Kidney tubule cell (primary cell): ENCODE measurements at regions not wholly inside any gene's neighbourhood (a gene's known extent, or its start where the extent isn't known, plus 50 kb on each side); places are given as distances from the start of the nearest gene placed in this dataset.

Source experiments
- DNase-seq: peaks from one replicate; pipeline ENCODE4 v3.0.0-alpha.2; 2018; ENCODE audit warnings: low spot score

DNA sequence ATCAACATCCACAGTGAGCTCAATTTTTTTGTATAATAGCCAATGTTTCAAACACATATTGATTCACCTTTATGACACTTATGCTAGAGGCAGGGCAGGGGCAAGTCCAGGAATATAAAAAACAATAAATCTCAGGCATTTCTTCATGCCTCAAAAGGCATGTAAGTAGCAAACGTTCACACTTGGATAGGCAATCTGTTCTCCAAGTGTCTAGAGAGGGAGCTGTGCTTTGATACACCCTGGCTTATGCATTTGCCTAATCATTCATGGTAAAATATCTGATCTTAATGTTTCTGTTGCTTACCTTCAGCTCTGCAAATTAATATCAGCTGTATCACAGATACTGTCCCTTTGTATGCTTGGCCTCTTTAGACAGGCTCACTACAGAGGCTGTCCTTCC is 464.5 kb upstream of the SETBP1 start:
- DNase-seq, result no peak

DNA sequence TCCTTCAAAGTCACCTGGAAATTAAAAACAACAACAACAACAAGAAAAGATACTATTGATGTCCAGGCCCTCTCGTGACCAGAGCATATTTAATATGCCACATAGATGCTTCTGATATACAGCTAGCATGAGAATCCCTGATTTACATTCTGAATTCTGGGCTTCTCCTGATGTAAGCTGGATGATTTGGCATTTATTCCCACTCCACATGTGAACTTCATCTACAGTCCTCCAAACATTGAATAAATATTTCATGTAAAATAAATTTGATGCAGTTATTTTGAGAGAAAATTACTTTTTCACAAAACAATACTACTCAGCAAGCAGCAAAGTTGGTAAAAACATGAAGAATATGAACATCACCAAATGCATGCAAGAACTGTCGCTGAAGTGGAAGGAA is 453.2 kb upstream of the SETBP1 start:
- DNase-seq, result no peak

DNA sequence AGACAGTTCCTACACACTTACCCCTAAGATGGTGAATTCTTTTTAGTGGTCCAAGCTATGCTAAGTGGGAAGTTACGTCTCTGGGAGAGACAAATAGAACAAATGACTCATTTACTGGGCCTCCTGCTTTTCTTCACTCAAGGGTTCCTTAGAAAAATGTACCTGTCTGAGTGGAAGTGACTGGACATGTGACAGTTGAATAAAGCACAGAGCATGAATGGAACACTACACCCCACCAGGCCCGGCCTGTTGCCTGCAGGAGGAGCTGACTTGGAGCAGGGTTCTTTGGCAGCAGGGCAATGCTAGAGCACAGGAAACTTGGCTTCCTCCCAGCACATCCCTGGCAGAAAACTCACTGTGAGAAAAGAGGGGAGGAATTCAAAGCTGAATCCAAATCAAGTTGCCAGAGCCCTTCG is 451.0 kb upstream of the SETBP1 start:
- peak; percentile 60 for DNase-seq

DNA sequence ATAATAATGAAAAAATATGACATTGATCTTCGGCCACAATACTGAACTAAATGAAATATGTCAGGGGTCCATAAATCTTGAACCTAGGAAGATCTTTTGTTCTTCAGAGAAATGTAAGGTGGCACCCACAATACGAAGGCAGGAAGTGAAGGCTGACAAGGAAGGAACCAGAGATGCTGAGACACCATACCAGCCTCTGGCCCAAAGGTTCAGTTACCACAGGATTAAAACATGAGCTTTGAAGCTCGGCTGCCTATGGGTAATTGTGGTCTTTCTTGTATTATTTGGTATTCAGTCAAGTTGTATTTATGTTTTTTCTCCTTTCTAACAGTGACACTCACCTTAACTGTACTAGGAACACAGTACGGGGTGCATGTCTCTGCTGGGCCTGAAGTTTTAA is 448.8 kb upstream of the SETBP1 start:
- no peak for DNase-seq

DNA sequence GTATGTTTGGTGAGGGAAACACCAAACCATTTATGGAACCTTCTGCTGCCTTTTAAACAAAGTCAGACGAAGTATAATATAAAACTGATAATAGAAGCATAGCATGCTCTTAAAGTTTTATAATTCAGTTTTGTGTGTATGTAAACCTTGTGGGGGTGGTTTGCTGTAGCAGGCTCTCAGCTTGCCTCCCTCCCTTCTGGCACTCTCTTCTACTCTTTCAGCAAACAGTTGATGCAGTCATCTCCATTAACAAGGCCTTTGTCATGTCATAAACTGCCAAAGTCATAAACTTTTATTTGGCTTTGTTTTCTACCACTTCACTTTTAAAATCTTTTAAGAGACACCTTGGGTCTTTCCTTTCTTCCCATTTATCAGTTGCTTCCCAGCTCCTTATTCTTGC is 448.2 kb upstream of the SETBP1 start:
- no peak for DNase-seq

DNA sequence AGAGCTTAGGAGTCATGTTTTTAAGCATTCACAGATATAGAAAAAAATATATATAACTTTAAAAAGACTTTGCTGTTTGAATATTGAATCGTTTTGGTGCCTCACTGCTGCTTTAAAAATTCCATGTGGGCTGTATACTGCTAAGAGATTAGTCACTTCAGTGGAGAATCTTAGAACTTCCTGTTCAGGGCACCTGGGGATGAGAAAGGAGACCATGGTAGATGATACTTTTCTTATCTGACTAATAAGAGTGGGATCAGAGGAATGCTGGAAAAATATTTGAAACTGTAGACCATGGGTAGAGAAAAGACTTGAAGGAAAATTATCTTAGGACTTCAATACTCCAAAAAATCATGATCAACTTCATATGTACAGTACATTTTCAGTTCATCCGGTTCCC is 442.2 kb upstream of the SETBP1 start:
- DNase-seq, result peak; percentile 62

DNA sequence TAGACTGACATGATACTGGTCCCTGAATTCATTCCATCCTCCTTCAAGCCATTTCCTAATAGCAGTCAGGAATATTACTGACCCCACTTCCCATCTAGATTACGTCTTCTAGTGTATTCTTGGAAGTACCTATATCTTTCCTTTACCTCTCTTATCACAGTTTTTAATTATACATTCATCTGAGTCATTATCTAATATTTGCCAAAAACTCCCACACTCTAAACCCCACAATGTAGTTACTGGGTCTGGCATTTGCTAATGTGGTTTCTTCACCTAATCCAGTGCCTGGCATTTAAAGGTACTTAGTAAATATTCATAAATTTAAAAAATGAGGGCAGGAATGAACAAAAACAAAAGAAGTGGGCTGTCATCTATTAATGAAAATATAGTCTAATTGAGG is 441.8 kb upstream of the SETBP1 start:
- no peak for DNase-seq

DNA sequence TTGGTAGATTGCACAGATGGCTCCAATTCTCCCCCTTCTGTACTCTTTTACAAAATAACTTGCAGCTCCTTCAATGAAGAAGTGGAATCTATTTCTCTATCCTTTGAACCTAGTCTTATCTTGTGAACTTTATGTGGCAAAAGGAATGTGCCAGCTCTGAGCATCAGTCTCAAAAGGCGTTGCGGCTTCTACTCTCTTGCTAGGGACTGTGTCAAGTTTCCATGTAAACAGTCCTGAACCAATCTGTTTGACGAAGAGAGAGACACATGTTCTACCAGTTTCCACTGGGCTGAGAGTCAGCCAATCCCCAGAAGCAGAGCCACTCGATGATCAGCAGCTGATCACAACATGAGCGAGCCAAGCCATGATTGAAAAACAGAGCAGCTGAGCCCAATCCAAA is 439.7 kb upstream of the SETBP1 start:
- DNase-seq, result no peak

DNA sequence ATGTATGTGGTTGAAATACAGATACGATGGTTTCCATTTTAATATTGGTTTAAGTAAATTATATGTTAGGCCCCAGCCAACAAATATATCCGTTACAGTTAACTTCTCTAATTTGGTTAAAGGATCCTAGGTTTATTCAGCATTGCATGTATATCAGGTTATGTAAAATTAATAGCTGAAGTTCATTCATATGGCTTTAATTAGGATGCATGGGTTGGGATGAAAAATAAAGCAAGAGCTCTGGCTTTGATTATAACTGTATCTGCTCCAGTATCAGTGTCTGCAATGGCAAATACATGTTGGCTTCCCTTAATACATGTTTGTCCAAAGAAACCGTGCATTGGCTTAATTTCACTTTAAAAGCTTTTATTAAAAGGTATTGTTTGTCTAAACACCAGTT is 435.7 kb upstream of the SETBP1 start:
- no peak for DNase-seq

DNA sequence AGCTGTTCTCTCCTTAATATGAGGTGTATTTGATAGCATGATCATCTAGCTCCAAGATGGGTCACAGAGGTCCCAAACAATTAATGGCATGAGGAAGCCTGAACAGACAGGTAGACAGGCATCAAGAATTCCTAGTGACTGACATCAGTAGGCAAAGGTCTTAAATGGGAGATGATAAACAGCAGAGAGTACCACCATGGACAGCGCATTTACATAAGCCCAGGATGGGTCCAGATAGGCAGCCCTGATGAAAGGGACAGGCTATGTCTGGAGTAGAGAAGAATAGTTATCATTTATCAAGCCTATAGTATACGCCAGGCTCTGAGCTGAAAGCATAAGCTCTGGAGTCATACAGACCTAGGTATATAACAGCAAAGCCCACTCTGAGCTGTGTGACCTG is 434.7 kb upstream of the SETBP1 start:
- no peak for DNase-seq

DNA sequence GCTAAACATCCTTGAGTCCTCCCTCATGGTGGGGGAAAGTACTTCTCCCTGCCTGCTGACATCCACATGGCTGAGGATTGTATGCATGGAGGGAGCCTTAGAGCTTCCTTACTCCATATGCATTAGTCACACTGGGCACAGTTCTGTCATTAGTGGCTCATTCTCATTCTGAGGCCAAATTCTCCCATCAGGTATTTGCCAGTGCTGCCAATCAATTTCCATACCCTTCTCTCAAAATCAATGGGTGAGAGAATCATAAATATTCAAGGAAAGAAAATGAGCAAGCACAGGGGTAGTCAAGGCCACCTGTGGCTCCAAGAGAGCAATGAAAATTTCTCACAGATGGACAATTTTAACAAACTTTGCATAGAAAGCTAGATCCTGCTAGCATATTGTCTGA is 422.6 kb upstream of the SETBP1 start:
- peak; percentile 7 for DNase-seq

DNA sequence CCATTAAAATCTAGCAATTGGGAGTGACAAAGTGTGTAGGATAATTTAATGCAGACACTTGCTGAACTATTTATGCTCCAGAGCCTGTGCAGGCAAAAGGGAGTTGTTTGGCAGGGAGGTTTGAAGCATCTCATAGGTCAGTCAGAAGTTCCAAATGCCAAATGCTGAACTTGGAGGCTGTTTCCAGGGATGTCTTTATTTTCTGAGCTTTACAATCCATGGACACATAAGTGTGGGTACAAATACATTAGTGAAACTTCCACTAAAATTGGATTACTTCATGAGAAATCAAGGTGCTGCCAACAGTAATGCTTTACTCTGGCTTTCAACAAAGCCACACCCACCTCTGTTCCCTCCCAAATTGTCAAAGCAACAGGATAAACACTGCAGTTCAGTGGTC is 422.1 kb upstream of the SETBP1 start:
- no peak for DNase-seq

DNA sequence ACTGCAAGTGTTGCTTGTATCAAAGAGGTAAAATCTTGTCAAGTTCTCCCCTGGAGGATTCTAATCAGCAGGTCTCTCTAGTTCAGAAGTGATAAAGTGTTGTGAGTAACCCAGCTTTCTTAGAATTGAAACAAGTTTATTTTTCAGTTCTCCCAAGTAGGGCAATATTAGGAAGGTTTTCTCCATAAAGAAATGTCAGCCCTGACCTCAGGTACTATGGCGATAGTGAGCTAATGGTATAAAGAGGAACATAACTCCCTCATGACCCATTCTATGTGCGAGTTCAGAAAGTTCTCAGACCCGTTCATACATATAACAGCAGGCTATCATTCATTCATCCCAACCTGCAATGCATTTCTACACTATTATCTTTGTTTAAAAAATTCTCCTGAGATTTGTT is 421.1 kb upstream of the SETBP1 start:
- no peak for DNase-seq

DNA sequence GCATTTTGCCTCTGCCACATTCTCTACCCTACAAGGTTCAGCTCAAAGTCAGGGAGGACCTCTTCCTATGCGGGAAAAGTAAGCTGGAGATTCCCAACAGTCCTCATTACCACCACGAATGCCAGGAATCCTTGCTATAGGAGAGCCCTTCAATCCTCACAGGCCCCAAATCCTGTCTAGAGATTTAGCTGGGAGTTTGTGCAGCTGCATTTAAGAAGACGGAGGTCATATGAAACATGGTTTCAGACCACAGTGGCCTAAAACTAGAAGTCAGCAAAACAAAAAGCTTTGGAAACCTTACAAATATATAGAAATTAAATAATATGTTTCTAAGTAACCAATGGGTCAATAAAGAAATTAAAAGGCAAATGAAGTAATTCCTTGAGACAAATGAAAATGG is 415.3 kb upstream of the SETBP1 start:
- DNase-seq, result no peak

DNA sequence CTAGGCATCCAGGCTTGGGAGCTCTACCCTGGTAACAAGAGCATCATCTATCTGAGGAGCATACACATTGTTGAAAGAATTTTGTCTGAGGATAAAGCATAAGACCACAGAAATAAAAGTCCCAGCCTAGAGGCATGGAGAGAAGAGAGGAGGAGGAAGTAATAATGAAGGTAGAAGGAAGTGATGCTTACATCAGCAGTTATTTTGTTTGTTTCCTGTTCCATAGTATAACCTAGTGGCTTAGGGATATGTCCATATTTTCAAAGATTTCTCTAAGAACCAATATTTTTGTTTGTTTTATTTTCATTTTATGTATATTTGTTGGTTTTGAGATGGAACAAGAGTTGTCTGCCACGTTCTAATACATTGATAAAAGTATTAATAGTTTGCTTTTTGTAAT is 407.4 kb upstream of the SETBP1 start:
- no peak for DNase-seq

DNA sequence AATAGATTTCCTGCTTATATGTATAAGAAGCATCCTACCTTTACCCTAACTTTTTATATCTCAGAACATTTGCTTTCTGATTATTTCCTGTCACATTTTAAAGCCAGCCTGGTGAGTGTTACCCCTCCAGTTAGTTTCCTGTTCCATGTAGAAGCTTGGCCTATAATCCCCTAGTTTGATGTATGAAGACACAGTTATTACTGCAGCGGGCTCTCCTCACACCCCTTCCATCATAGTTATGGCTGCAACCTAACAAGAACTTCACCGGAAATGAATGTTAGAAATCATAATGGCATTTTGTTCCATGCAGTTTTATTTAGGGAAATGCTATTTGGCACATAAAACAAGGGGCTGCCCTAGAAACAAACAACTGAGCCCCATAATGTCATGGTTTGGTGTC is 400.2 kb upstream of the SETBP1 start:
- DNase-seq, result no peak

DNA sequence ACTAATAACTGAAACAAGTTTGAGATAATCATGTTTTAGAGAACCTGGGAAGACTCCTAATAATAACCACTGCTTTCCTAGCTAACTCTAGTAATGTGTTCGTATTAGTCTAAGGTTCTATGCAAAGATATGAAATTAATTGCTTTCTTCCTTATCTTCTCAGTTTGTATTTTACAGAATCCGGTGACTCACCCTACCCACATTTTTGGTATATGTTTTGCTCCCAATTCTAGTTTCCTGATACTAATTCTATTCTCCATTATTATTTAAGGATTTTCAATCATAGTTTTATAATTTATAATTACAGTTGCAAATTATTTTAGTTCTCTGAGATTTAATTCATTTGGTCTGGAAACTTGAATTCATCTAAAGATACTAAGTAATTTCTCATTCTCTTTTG is 394.6 kb upstream of the SETBP1 start:
- no peak for DNase-seq

DNA sequence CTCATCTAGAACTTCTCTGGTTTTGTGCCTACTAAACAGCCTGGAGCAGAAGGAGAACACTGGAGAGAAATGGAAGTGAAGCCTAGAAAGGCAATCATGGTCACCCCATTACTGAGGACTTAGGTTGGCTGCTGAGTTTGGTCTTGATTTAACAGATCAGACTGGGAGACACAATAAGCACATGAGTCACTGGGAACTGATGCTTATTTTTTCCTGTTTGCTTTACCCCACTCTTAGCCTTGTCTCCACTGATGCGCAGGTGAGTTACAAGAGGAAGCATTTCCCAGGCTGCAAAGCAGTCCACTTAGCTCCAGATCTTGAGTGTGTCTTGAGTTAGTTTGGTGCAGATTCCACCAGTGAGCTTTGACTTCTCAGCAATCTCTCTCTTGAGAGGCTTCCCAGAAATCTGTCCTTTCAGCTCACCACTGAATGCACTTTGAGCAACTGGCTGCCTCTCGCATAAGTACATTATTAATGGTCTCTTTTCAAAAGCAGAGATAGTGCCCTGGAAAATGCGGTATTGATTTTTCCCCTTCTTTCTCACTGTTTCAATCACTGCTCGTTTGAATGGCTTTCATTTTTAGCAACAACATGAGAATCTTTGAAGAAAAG is 390.2 kb upstream of the SETBP1 start:
- peak; percentile 28 for DNase-seq

DNA sequence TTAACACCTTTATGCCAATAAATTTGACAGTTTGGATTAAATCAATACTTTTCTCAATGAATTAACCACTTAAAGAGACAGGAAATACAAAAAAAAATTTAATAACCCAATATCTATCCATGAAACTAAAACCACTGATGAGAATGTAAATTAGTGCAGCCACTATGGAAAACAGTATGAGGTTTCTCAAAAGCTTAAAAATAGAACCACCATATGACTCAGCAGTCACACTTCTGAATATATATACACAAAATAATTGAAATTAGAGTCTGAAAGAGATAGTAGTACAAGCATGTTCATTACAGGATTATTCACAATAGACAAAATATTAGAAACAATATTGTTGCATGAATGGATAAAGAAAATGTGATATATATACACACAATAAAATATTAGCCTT is 382.1 kb upstream of the SETBP1 start:
- no peak for DNase-seq

DNA sequence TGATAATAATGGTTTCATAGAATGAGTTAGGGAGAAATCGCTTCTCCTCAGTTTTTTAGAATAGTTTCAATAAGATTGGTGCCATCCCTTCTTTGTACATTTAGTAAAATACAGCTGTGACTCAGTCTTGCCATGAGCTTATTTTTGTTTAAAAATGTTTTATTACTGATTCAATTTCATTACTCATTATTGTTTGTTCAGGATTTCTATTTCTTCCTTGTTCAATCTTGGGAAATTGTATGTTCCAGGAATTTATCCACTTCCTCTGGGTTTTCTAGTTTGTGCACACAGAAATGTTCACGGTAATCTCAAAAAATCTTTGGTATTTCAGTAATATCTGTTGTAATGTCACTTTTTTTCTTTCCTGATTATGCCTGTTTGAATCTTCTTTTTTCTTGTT is 371.5 kb upstream of the SETBP1 start:
- DNase-seq, result peak; percentile 3

DNA sequence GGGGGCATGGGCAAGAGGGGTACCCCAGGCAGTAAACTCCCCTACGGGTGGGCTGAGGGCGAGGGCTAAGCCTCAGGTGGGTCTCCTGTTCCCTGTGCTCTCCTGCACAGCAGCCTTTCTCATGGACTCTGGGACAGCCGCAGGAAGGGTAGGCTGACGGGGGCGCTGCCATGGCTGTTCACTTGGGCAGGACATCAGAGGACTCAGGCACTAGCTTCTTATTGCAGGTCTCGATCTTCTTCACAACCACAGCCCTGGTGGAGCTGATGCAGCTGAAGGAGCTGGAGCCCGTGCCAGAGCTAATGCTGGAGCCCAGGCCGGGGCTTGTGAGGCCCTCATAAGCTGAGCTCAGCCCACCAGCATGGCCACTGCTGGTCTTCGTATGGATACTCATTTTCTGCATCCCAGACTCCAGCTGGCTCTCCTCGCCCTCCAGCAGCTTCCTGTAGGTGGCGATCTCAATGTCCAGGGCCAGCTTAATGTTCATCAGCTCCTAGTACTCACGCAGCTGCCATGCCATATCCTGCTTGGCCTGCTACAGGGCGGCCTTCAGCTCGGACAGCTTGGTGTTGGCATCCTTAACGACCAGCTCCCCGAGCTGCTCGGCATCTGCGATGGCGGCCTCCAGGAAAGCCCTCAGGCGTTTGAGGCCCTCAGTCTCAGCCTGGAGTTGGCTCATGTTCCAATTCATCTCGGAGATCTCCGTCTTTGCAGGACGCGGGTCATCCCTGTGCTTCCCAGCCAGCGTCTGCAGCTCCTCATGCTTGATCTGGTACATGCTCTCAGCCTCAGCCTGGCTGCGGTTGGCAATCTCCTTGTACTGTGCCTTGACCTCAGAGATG is 359.8 kb upstream of the SETBP1 start:
- DNase-seq, result no peak

DNA sequence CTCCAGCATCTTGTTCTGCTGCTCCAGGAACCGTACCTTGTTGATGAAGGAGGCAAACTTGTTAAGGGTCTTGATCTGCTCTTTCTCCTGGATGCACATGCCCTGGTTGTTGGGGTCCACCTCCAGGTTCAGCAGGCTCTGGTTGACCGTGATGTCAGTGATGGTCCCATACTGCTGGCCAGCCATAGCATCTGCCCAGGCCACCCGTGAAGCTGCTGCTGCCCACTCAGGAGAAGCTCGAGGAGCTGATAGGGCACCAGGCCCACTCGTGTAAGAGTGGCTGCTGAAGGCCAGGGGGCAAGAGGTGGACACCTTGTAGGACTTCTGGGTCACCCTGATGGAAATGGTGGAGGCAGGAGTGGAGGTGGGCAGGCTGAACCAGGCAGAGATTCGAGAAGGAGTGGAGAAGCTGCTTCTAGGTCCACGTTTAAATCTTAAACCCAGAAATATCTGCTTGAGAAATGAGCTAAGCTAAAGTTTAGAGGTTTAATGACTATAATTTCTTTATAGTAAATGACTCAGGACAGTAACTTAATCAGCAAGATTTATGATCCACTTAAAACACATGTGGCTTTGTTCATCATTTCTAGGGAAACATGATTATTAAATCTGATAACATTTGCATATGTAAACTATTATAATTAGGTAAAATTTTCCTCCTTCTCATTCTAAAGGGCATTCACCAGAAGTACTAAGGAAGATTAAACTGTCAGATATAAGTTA is 358.7 kb upstream of the SETBP1 start:
- no peak for DNase-seq

DNA sequence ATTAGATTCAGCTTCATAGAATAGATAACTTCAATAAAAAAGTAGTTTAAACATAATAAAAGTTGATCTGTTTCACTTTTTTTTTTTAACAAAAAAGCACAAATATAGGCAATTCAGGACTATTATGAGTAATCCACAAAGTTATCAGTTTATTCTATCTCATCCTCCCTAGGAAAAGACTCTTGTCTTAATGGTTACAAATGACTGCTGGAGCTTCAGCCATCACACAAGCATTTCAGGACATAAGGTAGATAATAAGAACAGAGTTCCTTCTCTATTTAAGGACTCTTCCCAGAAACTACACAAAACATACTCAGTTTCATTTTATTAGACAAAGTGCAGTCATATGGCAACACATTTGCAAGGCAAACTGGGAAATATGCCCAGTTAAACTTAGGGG is 357.6 kb upstream of the SETBP1 start:
- no peak for DNase-seq
